ENCODE measurements at regions not wholly inside any gene's neighbourhood (a gene's known extent, or its start where the extent isn't known, plus 50 kb on each side); places are given as distances from the start of the nearest gene placed in this dataset.

- TF ChIP-seq, protein P1, sequence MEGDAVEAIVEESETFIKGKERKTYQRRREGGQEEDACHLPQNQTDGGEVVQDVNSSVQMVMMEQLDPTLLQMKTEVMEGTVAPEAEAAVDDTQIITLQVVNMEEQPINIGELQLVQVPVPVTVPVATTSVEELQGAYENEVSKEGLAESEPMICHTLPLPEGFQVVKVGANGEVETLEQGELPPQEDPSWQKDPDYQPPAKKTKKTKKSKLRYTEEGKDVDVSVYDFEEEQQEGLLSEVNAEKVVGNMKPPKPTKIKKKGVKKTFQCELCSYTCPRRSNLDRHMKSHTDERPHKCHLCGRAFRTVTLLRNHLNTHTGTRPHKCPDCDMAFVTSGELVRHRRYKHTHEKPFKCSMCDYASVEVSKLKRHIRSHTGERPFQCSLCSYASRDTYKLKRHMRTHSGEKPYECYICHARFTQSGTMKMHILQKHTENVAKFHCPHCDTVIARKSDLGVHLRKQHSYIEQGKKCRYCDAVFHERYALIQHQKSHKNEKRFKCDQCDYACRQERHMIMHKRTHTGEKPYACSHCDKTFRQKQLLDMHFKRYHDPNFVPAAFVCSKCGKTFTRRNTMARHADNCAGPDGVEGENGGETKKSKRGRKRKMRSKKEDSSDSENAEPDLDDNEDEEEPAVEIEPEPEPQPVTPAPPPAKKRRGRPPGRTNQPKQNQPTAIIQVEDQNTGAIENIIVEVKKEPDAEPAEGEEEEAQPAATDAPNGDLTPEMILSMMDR (conservative IDR thresholded peaks at IDR 0.05; ENCODE audit: low read length): no peak
- no peak for TF ChIP-seq EZH2phosphoT487 (IDR thresholded peaks at IDR 0.05; ENCODE audit: borderline replicate concordance, low read depth, low read length)
Observed at GRCh38 chr15:48021336-48022086, 99.3 kb upstream of the SLC24A5 start.

Measured in OCI-LY7 (cell line).